Activated T-helper 1 cell treated with anti-CD3 and anti-CD28 coated beads, Interleukin-12 subunit alpha, Interleukin-12 subunit beta, Interleukin-2, Interleukin-4 antibody, amounts not matched to agents 30 ng/mL and 10 ng/mL and 1 ng/mL, durations not matched to agents 14 hours and 24 hours and 36 hours (primary cell): ENCODE measurements at regions not wholly inside any gene's neighbourhood (a gene's known extent, or its start where the extent isn't known, plus 50 kb on each side); places are given as distances from the start of the nearest gene placed in this dataset.
A peak's percentile ranks its signal among the peaks of the same experiment; 100 is the strongest.

Experiments
- DNase-seq: peaks from one replicate; pipeline ENCODE4 v3.0.0; 2021; ENCODE audit warnings: low spot score
- H3K27ac Mint-ChIP-seq: one replicate; pipeline ENCODE4 v1.8.0; 2021; ENCODE audit warnings: mild to moderate bottlenecking, mixed read lengths
- H3K27me3 Mint-ChIP-seq: one replicate; pipeline ENCODE4 v1.8.0; 2022; ENCODE audit warnings: mild to moderate bottlenecking, moderate library complexity, mixed read lengths; ENCODE audit not compliant: insufficient read depth
- H3K36me3 Mint-ChIP-seq: one replicate; pipeline ENCODE4 v1.8.0; 2021; ENCODE audit warnings: low read depth, mixed read lengths
- H3K4me1 Mint-ChIP-seq: one replicate; pipeline ENCODE4 v1.8.0; 2021; ENCODE audit warnings: low read depth, mixed read lengths
- H3K4me3 Mint-ChIP-seq: one replicate; pipeline ENCODE4 v1.8.0; 2021; ENCODE audit warnings: mild to moderate bottlenecking, moderate library complexity, mixed read lengths
- H3K9me3 Mint-ChIP-seq: one replicate; pipeline ENCODE4 v1.8.0; 2021; ENCODE audit warnings: mixed read lengths
- intact Hi-C: fragments of 100-400 bp; cut with micrococcal nuclease; formaldehyde crosslinking; loops from one replicate; pipeline ENCODE4 v1.15.1; 2024

- H3K4me3 Mint-ChIP-seq: no peak overlapping the region
- peaks cover 15% of the 10 kb centered on the region for H3K27me3 Mint-ChIP-seq
- DNase-seq: no peak
- intact Hi-C loops: no loop called here
- no peaks in the 10 kb centered on the region for H3K36me3 Mint-ChIP-seq
- no peaks in the 10 kb centered on the region for H3K9me3 Mint-ChIP-seq
- H3K4me1 Mint-ChIP-seq: peaks cover 6% of the 10 kb centered on the region
- no peak overlapping the region for H3K27ac Mint-ChIP-seq
Observed at GRCh38 chr3:194268654-194269512, 82.2 kb downstream of the CPN2 start.

- Mint-ChIP-seq H3K4me3 (no peak overlapping the region), H3K27ac (no peak overlapping the region), H3K9me3 (no peaks in the 10 kb centered on the region), H3K27me3 (peaks cover 15% of the 10 kb centered on the region), H3K4me1 (peaks cover 6% of the 10 kb centered on the region), H3K36me3 (no peaks in the 10 kb centered on the region)
- intact Hi-C loops: no loop called here
- DNase-seq: no peak
Observed at GRCh38 chr3:194269610-194270145, 81.5 kb downstream of the CPN2 start.

- H3K4me1 Mint-ChIP-seq: peaks cover 14% of the 10 kb centered on the region
- no peak overlapping the region for H3K4me3 Mint-ChIP-seq
- intact Hi-C loops: no loop called here
- no peaks in the 10 kb centered on the region for H3K9me3 Mint-ChIP-seq
- H3K27me3 Mint-ChIP-seq: peaks cover 15% of the 10 kb centered on the region
- no peak overlapping the region for H3K27ac Mint-ChIP-seq
- H3K36me3 Mint-ChIP-seq: no peaks in the 10 kb centered on the region
- DNase-seq: no peak
Observed at GRCh38 chr3:194270627-194271459, 80.3 kb downstream of the CPN2 start.

GRCh38 chr3:194271460-194272035 is 79.6 kb downstream of the CPN2 start:
- Mint-ChIP-seq H3K27me3 (peaks cover 11% of the 10 kb centered on the region), H3K9me3 (no peaks in the 10 kb centered on the region), H3K4me1 (peaks cover 14% of the 10 kb centered on the region), H3K4me3 (no peak overlapping the region), H3K27ac (no peak overlapping the region), H3K36me3 (no peaks in the 10 kb centered on the region)
- intact Hi-C loops: no loop called here
- no peak for DNase-seq

- no peak for DNase-seq
- H3K36me3 Mint-ChIP-seq: no peaks in the 10 kb centered on the region
- H3K27ac Mint-ChIP-seq: no peak overlapping the region
- H3K27me3 Mint-ChIP-seq: peaks cover 7% of the 10 kb centered on the region
- intact Hi-C loops: no loop called here
- no peak overlapping the region for H3K4me3 Mint-ChIP-seq
- H3K9me3 Mint-ChIP-seq: no peaks in the 10 kb centered on the region
- H3K4me1 Mint-ChIP-seq: peaks cover 14% of the 10 kb centered on the region
Observed at GRCh38 chr3:194272221-194272620, 78.9 kb downstream of the CPN2 start.

- H3K9me3 Mint-ChIP-seq: no peaks in the 10 kb centered on the region
- peaks cover 4% of the 10 kb centered on the region for H3K27me3 Mint-ChIP-seq
- no peak overlapping the region for H3K27ac Mint-ChIP-seq
- H3K4me1 Mint-ChIP-seq: peaks cover 14% of the 10 kb centered on the region
- H3K4me3 Mint-ChIP-seq: no peak overlapping the region
- no peak for DNase-seq
- H3K36me3 Mint-ChIP-seq: no peaks in the 10 kb centered on the region
- intact Hi-C loops: no loop called here
Observed at GRCh38 chr3:194272861-194273742, 78.0 kb downstream of the CPN2 start.

GRCh38 chr3:194273743-194274310 is 77.3 kb downstream of the CPN2 start:
- no peaks in the 10 kb centered on the region for H3K9me3 Mint-ChIP-seq
- no peak for DNase-seq
- H3K36me3 Mint-ChIP-seq: no peaks in the 10 kb centered on the region
- intact Hi-C loops: no loop called here
- H3K4me3 Mint-ChIP-seq: no peak overlapping the region
- H3K4me1 Mint-ChIP-seq: peaks cover 14% of the 10 kb centered on the region
- peaks cover 2% of the 10 kb centered on the region for H3K27me3 Mint-ChIP-seq
- no peak overlapping the region for H3K27ac Mint-ChIP-seq

GRCh38 chr3:194274424-194275085 is 76.6 kb downstream of the CPN2 start:
- no peak overlapping the region for H3K4me3 Mint-ChIP-seq
- peak overlapping the region; percentile 79 for H3K27ac Mint-ChIP-seq
- intact Hi-C loops: no loop called here
- H3K27me3 Mint-ChIP-seq: peaks cover 5% of the 10 kb centered on the region
- H3K9me3 Mint-ChIP-seq: no peaks in the 10 kb centered on the region
- DNase-seq: no peak
- no peaks in the 10 kb centered on the region for H3K36me3 Mint-ChIP-seq
- H3K4me1 Mint-ChIP-seq: peaks cover 7% of the 10 kb centered on the region

GRCh38 chr3:194275291-194275690 is 75.8 kb downstream of the CPN2 start:
- peaks cover 5% of the 10 kb centered on the region for H3K27me3 Mint-ChIP-seq
- no peak overlapping the region for H3K4me3 Mint-ChIP-seq
- peaks cover 7% of the 10 kb centered on the region for H3K4me1 Mint-ChIP-seq
- DNase-seq: no peak
- intact Hi-C loops: no loop called here
- H3K9me3 Mint-ChIP-seq: no peaks in the 10 kb centered on the region
- H3K36me3 Mint-ChIP-seq: no peaks in the 10 kb centered on the region
- H3K27ac Mint-ChIP-seq: peak overlapping the region; percentile 79

- no peak overlapping the region for H3K4me3 Mint-ChIP-seq
- no peaks in the 10 kb centered on the region for H3K9me3 Mint-ChIP-seq
- H3K4me1 Mint-ChIP-seq: peaks cover 7% of the 10 kb centered on the region
- no peak for DNase-seq
- H3K36me3 Mint-ChIP-seq: no peaks in the 10 kb centered on the region
- intact Hi-C loops: no loop called here
- H3K27me3 Mint-ChIP-seq: peaks cover 3% of the 10 kb centered on the region
- no peak overlapping the region for H3K27ac Mint-ChIP-seq
Observed at GRCh38 chr3:194275721-194276120, 75.4 kb downstream of the CPN2 start.

- intact Hi-C loops: no loop called here
- Mint-ChIP-seq H3K27ac (no peak overlapping the region), H3K27me3 (peaks cover 3% of the 10 kb centered on the region), H3K36me3 (no peaks in the 10 kb centered on the region), H3K4me3 (no peak overlapping the region), H3K9me3 (no peaks in the 10 kb centered on the region), H3K4me1 (peaks cover 7% of the 10 kb centered on the region)
- no peak for DNase-seq
Observed at GRCh38 chr3:194276768-194277103, 74.4 kb downstream of the CPN2 start.
